ENCODE measurements at regions not wholly inside any gene's neighbourhood (a gene's known extent, or its start where the extent isn't known, plus 50 kb on each side); places are given as distances from the start of the nearest gene placed in this dataset.

DNA sequence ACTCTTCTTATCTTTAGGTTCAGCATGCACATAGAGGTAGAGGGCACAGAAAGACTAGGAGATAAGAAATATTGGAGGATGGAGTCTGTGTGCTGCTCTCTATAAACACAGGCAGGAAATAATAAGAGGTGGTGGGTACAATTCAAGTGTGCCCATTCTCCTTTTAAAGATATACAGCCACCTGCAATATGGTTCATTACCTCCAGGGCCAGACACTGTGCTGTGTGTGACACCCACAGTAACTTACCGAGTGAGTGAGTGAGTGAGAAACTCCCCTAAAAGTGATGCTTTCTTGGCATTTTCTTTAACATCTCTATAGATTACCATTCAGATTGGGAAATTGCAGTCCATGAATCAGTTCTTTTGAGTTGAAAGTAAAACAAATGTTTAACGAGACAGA lies 311.8 kb upstream of the KCNN2 start:
- no CpG with 5 or more reads among the region's 2 CpGs for WGBS, 2 experiments (ENCODE audit: extremely low coverage in 2 of 2, insufficient read length in 1 of 2)
- no peaks in the 10 kb centered on the region for H3K36me3 ChIP-seq (ENCODE audit: control insufficient read depth, insufficient read depth, low read length)
- no peak overlapping the region for H3K4ac ChIP-seq (ENCODE audit: low read depth, low read length)
- no peak overlapping the region for H4K91ac ChIP-seq (ENCODE audit: insufficient read depth, low read depth, low read length)
- H2AK5ac ChIP-seq (ENCODE audit: low read depth, low read length) = no peak overlapping the region
- no peak overlapping the region for H2BK5ac ChIP-seq (ENCODE audit: low read depth, low read length, poor library complexity, severe bottlenecking)
- no peak overlapping the region for H3K56ac ChIP-seq (ENCODE audit: extremely low read depth, insufficient read depth, low read length)
- H3K9ac ChIP-seq (ENCODE audit: low read depth, low read length) = no peak overlapping the region
- no TSS peak for BruUV-seq (replicated peaks)
- no peak overlapping the region for H3K4me3 ChIP-seq (ENCODE audit: insufficient read depth, low read depth, low read length)
- dilution Hi-C loops (cut with HindIII; ENCODE audit: low sequenced_read_pairs, unreplicated experiment) (no loop called here), in situ Hi-C loops (cut with MboI; ENCODE audit: low sequenced_read_pairs) (no loop called here), intact Hi-C loops (cut with micrococcal nuclease) (no loop called here)
- H3K27me3 ChIP-seq (ENCODE audit: control insufficient read depth, insufficient read depth, low read length) = peaks cover 20% of the 10 kb centered on the region
- H4K20me1 ChIP-seq (ENCODE audit: insufficient read depth, low read length) = no peaks in the 10 kb centered on the region
- H3K79me1 ChIP-seq (ENCODE audit: low read depth in 1 of 2, low read length in 2 of 2) = no peaks in the 10 kb centered on the region
- H3K23ac ChIP-seq (ENCODE audit: low read depth, low read length) = no peak overlapping the region
- H2BK20ac ChIP-seq (ENCODE audit: low read depth, low read length) = no peak overlapping the region
- H3K9me3 ChIP-seq (ENCODE audit: control insufficient read depth, insufficient read depth, low read length) = no peaks in the 10 kb centered on the region
- H2AK9ac ChIP-seq (replicated peaks; ENCODE audit: low read depth, low read length, poor library complexity) = no peak overlapping the region
- H4K5ac ChIP-seq (ENCODE audit: low read depth, low read length) = no peak overlapping the region
- H3K27ac ChIP-seq (ENCODE audit: insufficient read depth, low read length) = no peak overlapping the region
- DNase-seq = no peak
- no peak overlapping the region for H3K18ac ChIP-seq (ENCODE audit: low read depth, low read length)
- H3K4me1 ChIP-seq (ENCODE audit: control insufficient read depth, insufficient read depth, low read length) = no peaks in the 10 kb centered on the region
- no peak overlapping the region for H3K4me2 ChIP-seq (ENCODE audit: low read depth, low read length)
- H3K9me1 ChIP-seq (ENCODE audit: insufficient read depth, low read length) = no peaks in the 10 kb centered on the region
- no peak overlapping the region for H3K14ac ChIP-seq (replicated peaks; ENCODE audit: low read depth, low read length)
- H2AFZ ChIP-seq (replicated peaks; ENCODE audit: low read length, poor library complexity) = no peak overlapping the region
- ATAC-seq (ENCODE audit: low read depth) = no peak
- no peak overlapping the region for H2BK120ac ChIP-seq (ENCODE audit: low read depth, low read length)
- no peak overlapping the region for H2BK15ac ChIP-seq (ENCODE audit: low read depth, low read length)
- ChIA-PET POLR2A (ENCODE audit: unreplicated experiment) (no interaction called here), CTCF (no interaction called here)
- H4K8ac ChIP-seq (ENCODE audit: low read depth in 2 of 2, low read length in 2 of 2) = no peak overlapping the region
- no peak for TF ChIP-seq SMC3 (IDR thresholded peaks at IDR 0.05; ENCODE audit: low read depth, low read length)
- TF ChIP-seq, protein P1, sequence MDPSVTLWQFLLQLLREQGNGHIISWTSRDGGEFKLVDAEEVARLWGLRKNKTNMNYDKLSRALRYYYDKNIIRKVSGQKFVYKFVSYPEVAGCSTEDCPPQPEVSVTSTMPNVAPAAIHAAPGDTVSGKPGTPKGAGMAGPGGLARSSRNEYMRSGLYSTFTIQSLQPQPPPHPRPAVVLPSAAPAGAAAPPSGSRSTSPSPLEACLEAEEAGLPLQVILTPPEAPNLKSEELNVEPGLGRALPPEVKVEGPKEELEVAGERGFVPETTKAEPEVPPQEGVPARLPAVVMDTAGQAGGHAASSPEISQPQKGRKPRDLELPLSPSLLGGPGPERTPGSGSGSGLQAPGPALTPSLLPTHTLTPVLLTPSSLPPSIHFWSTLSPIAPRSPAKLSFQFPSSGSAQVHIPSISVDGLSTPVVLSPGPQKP (IDR thresholded peaks at IDR 0.05; ENCODE audit: borderline replicate concordance, low read depth, low read length) = no peak
- TF ChIP-seq RCOR1 (IDR thresholded peaks at IDR 0.05; ENCODE audit: insufficient replicate concordance, low read length) = no peak
- no peak for TF ChIP-seq MXI1 (IDR thresholded peaks at IDR 0.05; ENCODE audit: borderline replicate concordance, low read depth, low read length)
- TF ChIP-seq, protein P2, sequence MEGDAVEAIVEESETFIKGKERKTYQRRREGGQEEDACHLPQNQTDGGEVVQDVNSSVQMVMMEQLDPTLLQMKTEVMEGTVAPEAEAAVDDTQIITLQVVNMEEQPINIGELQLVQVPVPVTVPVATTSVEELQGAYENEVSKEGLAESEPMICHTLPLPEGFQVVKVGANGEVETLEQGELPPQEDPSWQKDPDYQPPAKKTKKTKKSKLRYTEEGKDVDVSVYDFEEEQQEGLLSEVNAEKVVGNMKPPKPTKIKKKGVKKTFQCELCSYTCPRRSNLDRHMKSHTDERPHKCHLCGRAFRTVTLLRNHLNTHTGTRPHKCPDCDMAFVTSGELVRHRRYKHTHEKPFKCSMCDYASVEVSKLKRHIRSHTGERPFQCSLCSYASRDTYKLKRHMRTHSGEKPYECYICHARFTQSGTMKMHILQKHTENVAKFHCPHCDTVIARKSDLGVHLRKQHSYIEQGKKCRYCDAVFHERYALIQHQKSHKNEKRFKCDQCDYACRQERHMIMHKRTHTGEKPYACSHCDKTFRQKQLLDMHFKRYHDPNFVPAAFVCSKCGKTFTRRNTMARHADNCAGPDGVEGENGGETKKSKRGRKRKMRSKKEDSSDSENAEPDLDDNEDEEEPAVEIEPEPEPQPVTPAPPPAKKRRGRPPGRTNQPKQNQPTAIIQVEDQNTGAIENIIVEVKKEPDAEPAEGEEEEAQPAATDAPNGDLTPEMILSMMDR (conservative IDR thresholded peaks at IDR 0.05; ENCODE audit: low read depth, low read length) = no peak
- TF ChIP-seq RFX5 (IDR thresholded peaks at IDR 0.05; ENCODE audit: low read depth, low read length) = no peak
- no peak for TF ChIP-seq CHD1 (IDR thresholded peaks at IDR 0.05; ENCODE audit: low read depth, low read length)
- no peak for TF ChIP-seq BHLHE40 (IDR thresholded peaks at IDR 0.05; ENCODE audit: low read depth, low read length)
- TF ChIP-seq NFE2L2 (IDR thresholded peaks at IDR 0.05; ENCODE audit: low read depth, low read length) = no peak
- no peak for TF ChIP-seq CEBPB (IDR thresholded peaks at IDR 0.05; ENCODE audit: low read depth, low read length)
- TF ChIP-seq, protein P3, sequence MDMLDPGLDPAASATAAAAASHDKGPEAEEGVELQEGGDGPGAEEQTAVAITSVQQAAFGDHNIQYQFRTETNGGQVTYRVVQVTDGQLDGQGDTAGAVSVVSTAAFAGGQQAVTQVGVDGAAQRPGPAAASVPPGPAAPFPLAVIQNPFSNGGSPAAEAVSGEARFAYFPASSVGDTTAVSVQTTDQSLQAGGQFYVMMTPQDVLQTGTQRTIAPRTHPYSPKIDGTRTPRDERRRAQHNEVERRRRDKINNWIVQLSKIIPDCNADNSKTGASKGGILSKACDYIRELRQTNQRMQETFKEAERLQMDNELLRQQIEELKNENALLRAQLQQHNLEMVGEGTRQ (IDR thresholded peaks at IDR 0.05; ENCODE audit: low read depth, low read length) = no peak
- TF ChIP-seq MAFK (IDR thresholded peaks at IDR 0.05; ENCODE audit: low read depth, low read length) = no peak
- TF ChIP-seq FOS (IDR thresholded peaks at IDR 0.05; ENCODE audit: low read depth, low read length) = no peak
